Caco-2 (cell line): ENCODE measurements at regions not wholly inside any gene's neighbourhood (a gene's known extent, or its start where the extent isn't known, plus 50 kb on each side); places are given as distances from the start of the nearest gene placed in this dataset.

Source experiments
- BruUV-seq: library from RNA; stranded (reverse); fragments of 400-500 nt; replicated peaks from 2 replicates; lab custom pipeline; 2021; lab: Mats Ljungman, UMichigan
- CTCF ChIA-PET: fragments of 300-600 bp; sonication (Branson Sonifier 250); formaldehyde crosslinking; loops from one replicate; lab custom pipeline; 2022; ENCODE audit warnings: antibody characterized with exemption; lab: Charles Lee
- POLR2A ChIA-PET: fragments of 300-600 bp; sonication (Branson Sonifier 250); formaldehyde crosslinking; loops from one replicate; lab custom pipeline; 2022; ENCODE audit warnings: antibody characterized with exemption; lab: Charles Lee
- DNase-seq, 2 experiments: peaks; one replicate each; pipeline versions ENCODE4 v3.0.0 to v3.0.0-alpha.2; 2020 to 2022
- H3K27me3 ChIP-seq: replicated peaks from 2 replicates; pipeline ENCODE4 v1.6.0; 2011; ENCODE audit warnings: low read length; ENCODE audit not compliant: control insufficient read depth, insufficient read depth
- H3K36me3 ChIP-seq: 2 replicates; pipeline ENCODE4 v1.5.1; 2011; ENCODE audit warnings: low read length; ENCODE audit not compliant: control insufficient read depth, insufficient read depth
- H3K4me1 ChIP-seq: fragments of 250-450 bp; sonication (Bioruptor Pico); 2 replicates; pipeline ENCODE4 v1.5.1; 2020; ENCODE audit warnings: mild to moderate bottlenecking
- H3K4me3 ChIP-seq: 2 replicates; pipeline ENCODE4 v1.5.1; 2011; ENCODE audit warnings: low read depth, mild to moderate bottlenecking, control low read depth, low read length
- H3K9me3 ChIP-seq: fragments of 250-450 bp; sonication (Bioruptor Pico); 2 replicates; pipeline ENCODE4 v1.5.1; 2020; ENCODE audit warnings: mild to moderate bottlenecking, moderate library complexity
- H3K27ac Mint-ChIP-seq: one replicate; pipeline ENCODE4 v1.8.0; 2022; ENCODE audit warnings: mixed read lengths; ENCODE audit not compliant: unreplicated experiment
- H3K27me3 Mint-ChIP-seq: one replicate; pipeline ENCODE4 v1.8.0; 2022; ENCODE audit warnings: mixed read lengths; ENCODE audit not compliant: insufficient read depth, unreplicated experiment
- H3K36me3 Mint-ChIP-seq: one replicate; pipeline ENCODE4 v1.8.0; 2022; ENCODE audit warnings: mild to moderate bottlenecking, mixed read lengths; ENCODE audit not compliant: insufficient read depth, unreplicated experiment
- H3K4me1 Mint-ChIP-seq: one replicate; pipeline ENCODE4 v1.8.0; 2022; ENCODE audit warnings: low read depth, mixed read lengths; ENCODE audit not compliant: unreplicated experiment
- H3K4me3 Mint-ChIP-seq: one replicate; pipeline ENCODE4 v1.8.0; 2022; ENCODE audit warnings: mild to moderate bottlenecking, moderate library complexity, mixed read lengths; ENCODE audit not compliant: unreplicated experiment
- H3K9me3 Mint-ChIP-seq: one replicate; pipeline ENCODE4 v1.8.0; 2022; ENCODE audit warnings: mixed read lengths; ENCODE audit not compliant: unreplicated experiment
- CTCF ChIP-seq, 2 experiments: fragments of 200-600 bp in 1 of 2; IDR thresholded peaks; 1 replicate in 1 of 2; 2 replicates in 1 of 2; pipeline versions ENCODE4 v1.5.1 to v1.8.0; 2011 to 2022; ENCODE audit warnings: antibody characterized with exemption in 1 of 2, control low read depth in 1 of 2, inconsistent platforms in 1 of 2, low read depth in 1 of 2, low read length in 1 of 2, mild to moderate bottlenecking in 1 of 2, moderate library complexity in 1 of 2; ENCODE audit not compliant: insufficient read depth in 1 of 2, severe bottlenecking in 1 of 2, unreplicated experiment in 1 of 2
- intact Hi-C: fragments of 100-400 bp; cut with micrococcal nuclease; formaldehyde crosslinking; loops from one replicate; pipeline ENCODE4 v1.10.0; 2022; ENCODE audit not compliant: unreplicated experiment

DNA sequence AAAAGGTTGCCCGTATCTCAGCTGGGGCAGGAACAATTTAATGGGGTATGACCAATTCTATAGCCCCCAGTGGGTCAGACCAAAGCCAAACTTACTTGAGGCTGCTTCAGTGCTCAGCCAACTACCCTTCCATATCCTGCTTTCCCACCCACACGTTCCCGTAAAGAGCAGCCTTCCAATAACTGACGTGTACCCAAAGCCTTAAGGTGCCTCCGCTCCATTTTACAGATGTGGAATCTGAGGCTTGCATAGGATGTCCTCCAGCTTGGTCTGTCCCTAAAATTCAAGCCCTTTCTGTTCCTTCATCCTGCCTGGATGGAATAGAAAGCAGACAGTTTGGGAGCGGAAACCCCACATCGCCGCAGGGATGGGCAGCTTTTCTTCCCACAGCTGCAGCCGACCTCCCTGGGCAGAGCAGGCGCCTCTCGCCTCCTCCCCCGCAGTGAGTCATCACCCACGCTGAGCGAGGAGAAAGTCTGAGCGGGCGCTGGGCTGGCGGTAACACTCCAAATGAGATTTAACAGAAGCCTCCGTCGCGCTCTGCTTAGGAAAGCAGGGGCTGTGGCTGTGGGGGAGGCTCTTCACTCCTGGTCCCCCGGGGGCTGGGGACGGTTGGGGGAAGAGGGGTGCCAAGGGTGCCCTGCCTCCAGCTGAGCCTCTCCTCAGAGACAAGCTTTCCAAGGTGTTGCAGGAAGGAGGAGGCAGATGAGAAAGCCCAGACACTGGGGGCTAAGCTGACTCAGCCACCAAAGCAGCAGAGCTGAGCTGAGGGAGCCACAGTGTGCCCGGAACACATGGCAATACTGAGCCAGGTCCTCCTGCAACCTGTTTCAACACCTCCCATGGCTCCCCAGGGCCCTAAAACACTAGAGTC is 57.8 kb upstream of the HRH1 start:
- DNase-seq = peak; percentile 34 to 49
- Histone ChIP-seq H3K27me3 (no peaks in the 10 kb centered on the region), H3K4me3 (peak overlapping the region; percentile 18; the same call in 1 of the 2 replicates), H3K9me3 (no peaks in the 10 kb centered on the region; the same call in 1 of the 2 replicates), H3K4me1 (no peaks in the 10 kb centered on the region; the same call in 1 of the 2 replicates), H3K36me3 (no peaks in the 10 kb centered on the region)
- BruUV-seq = no TSS peak
- intact Hi-C loops = no loop called here
- POLR2A ChIA-PET = no interaction called here
- Mint-ChIP-seq H3K4me1 (no peaks in the 10 kb centered on the region), H3K27me3 (no peaks in the 10 kb centered on the region), H3K9me3 (peaks cover 3% of the 10 kb centered on the region), H3K36me3 (no peaks in the 10 kb centered on the region), H3K4me3 (peak overlapping the region; percentile 48), H3K27ac (no peak overlapping the region)
- no peak for TF ChIP-seq CTCF (IDR thresholded peaks at IDR 0.05; ENCODE audit: insufficient read depth in 1 of 2, low read depth in 1 of 2, low read length in 1 of 2, severe bottlenecking in 1 of 2, unreplicated experiment in 1 of 2)
- CTCF ChIA-PET = no interaction called here

GRCh38 chr3:11099306-11099705 is 55.0 kb upstream of the HRH1 start:
- Mint-ChIP-seq H3K9me3 (peaks cover 11% of the 10 kb centered on the region), H3K27ac (no peak overlapping the region), H3K36me3 (no peaks in the 10 kb centered on the region), H3K4me1 (no peaks in the 10 kb centered on the region), H3K27me3 (peaks cover 3% of the 10 kb centered on the region), H3K4me3 (no peak overlapping the region)
- POLR2A ChIA-PET = no interaction called here
- H3K36me3 ChIP-seq = no peaks in the 10 kb centered on the region
- CTCF ChIA-PET = no interaction called here
- intact Hi-C loops = no loop called here
- H3K9me3 ChIP-seq = peaks cover 9% of the 10 kb centered on the region; the same call in 1 of the 2 replicates
- DNase-seq = no peak
- no peaks in the 10 kb centered on the region for H3K4me1 ChIP-seq
- BruUV-seq = no TSS peak
- no peak overlapping the region for H3K4me3 ChIP-seq
- TF ChIP-seq CTCF (IDR thresholded peaks at IDR 0.05; ENCODE audit: insufficient read depth in 1 of 2, low read depth in 1 of 2, low read length in 1 of 2, severe bottlenecking in 1 of 2, unreplicated experiment in 1 of 2) = no peak
- no peaks in the 10 kb centered on the region for H3K27me3 ChIP-seq
